Stomach (tissue), 4 donors: ENCODE measurements at regions not wholly inside any gene's neighbourhood (a gene's known extent, or its start where the extent isn't known, plus 50 kb on each side); places are given as distances from the start of the nearest gene placed in this dataset.

Experiments
- EP300 ChIP-seq: sonication (generic); formaldehyde crosslinking; IDR thresholded peaks from one replicate; pipeline ENCODE4 v1.6.1; 2017; ENCODE audit warnings: antibody characterized with exemption
- TF ChIP-seq, protein P1 (sequence below), 7 experiments: fragments of 450-650 bp in 4 of 7; fragments of 200-600 bp in 3 of 7; sonication (generic) in 3 of 7; IDR thresholded peaks; one replicate each; pipeline ENCODE4 v1.5.1; 2016 to 2019; ENCODE audit warnings: antibody characterized with exemption in 7 of 7, control low read depth in 2 of 7, mild to moderate bottlenecking in 1 of 7

DNA sequence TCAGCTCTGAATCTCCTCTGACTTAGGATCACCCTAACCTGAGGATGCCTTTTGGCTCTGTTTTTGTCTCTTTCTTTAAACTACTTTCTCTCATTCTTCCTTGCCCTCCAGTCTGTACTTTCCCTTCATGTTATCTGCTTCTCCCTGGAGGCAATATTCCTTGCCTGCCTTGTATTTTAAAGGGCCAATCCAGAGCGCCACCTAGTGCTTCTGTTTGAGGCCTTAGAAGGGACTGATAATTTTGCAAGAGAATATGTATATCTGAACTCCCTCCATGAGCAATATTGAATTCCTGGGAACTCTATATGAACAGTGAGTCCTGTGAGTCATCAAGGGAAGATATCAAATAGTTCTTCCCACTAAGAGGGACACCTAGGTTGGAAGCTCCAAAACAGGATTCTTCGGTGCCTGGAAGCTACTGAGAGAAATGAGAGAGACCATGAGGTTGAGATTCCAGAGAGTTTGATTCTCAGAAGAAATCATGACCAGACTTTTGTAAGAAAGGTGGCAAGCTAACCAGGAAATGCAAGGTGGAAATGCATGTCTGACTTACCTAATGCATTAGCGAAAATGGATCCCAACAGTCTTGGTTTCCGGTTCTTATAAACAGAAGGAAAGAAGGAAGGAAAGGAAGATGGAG, 203.8 kb upstream of the CD96 start:
- TF ChIP-seq, protein P1, sequence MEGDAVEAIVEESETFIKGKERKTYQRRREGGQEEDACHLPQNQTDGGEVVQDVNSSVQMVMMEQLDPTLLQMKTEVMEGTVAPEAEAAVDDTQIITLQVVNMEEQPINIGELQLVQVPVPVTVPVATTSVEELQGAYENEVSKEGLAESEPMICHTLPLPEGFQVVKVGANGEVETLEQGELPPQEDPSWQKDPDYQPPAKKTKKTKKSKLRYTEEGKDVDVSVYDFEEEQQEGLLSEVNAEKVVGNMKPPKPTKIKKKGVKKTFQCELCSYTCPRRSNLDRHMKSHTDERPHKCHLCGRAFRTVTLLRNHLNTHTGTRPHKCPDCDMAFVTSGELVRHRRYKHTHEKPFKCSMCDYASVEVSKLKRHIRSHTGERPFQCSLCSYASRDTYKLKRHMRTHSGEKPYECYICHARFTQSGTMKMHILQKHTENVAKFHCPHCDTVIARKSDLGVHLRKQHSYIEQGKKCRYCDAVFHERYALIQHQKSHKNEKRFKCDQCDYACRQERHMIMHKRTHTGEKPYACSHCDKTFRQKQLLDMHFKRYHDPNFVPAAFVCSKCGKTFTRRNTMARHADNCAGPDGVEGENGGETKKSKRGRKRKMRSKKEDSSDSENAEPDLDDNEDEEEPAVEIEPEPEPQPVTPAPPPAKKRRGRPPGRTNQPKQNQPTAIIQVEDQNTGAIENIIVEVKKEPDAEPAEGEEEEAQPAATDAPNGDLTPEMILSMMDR (IDR thresholded peaks at IDR 0.05), result peak in 5 of 7 experiments; percentile 17 to 65 (median 58)
- no peak for TF ChIP-seq EP300
